LoVo (cell line): ENCODE measurements at regions not wholly inside any gene's neighbourhood (a gene's known extent, or its start where the extent isn't known, plus 50 kb on each side); places are given as distances from the start of the nearest gene placed in this dataset.
A peak's percentile ranks its signal among the peaks of the same experiment; 100 is the strongest.

Experiments
- DNase-seq: peaks from one replicate; pipeline ENCODE4 v3.0.0-alpha.2; 2016; ENCODE audit warnings: low spot score

- no peak for DNase-seq
These were observed 311.2 kb upstream of the SEMA3D start for GRCh38 chr7:85498031-85498430.

GRCh38 chr7:85489498-85489897 lies 302.6 kb upstream of the SEMA3D start:
- DNase-seq: peak; percentile 48

- DNase-seq: no peak
These were observed 301.6 kb upstream of the SEMA3D start for GRCh38 chr7:85488406-85488805.

GRCh38 chr7:85483177-85483576 lies 296.3 kb upstream of the SEMA3D start:
- DNase-seq: no peak

GRCh38 chr7:85480666-85481065 lies 293.8 kb upstream of the SEMA3D start:
- no peak for DNase-seq

- DNase-seq: no peak
These were observed 293.2 kb upstream of the SEMA3D start for GRCh38 chr7:85479918-85480643.

- no peak for DNase-seq
These were observed 291.7 kb upstream of the SEMA3D start for GRCh38 chr7:85478530-85478929.

- no peak for DNase-seq
These were observed 288.6 kb upstream of the SEMA3D start for GRCh38 chr7:85475476-85475875.

- no peak for DNase-seq
These were observed 288.2 kb upstream of the SEMA3D start for GRCh38 chr7:85475071-85475470.

- DNase-seq: no peak
These were observed 287.4 kb upstream of the SEMA3D start for GRCh38 chr7:85474234-85474633.

GRCh38 chr7:85471740-85472139 lies 284.9 kb upstream of the SEMA3D start:
- no peak for DNase-seq

GRCh38 chr7:85471307-85471706 lies 284.5 kb upstream of the SEMA3D start:
- DNase-seq: no peak

GRCh38 chr7:85469446-85470010 lies 282.7 kb upstream of the SEMA3D start:
- DNase-seq: peak; percentile 12

- peak; percentile 27 for DNase-seq
These were observed 277.3 kb upstream of the SEMA3D start for GRCh38 chr7:85464042-85464651.

GRCh38 chr7:85462671-85463070 lies 275.8 kb upstream of the SEMA3D start:
- DNase-seq: no peak

- no peak for DNase-seq
These were observed 271.1 kb upstream of the SEMA3D start for GRCh38 chr7:85457911-85458310.

- DNase-seq: no peak
These were observed 269.4 kb upstream of the SEMA3D start for GRCh38 chr7:85456254-85456653.

GRCh38 chr7:85454904-85455303 lies 268.0 kb upstream of the SEMA3D start:
- DNase-seq: no peak

GRCh38 chr7:85452674-85453073 lies 265.8 kb upstream of the SEMA3D start:
- no peak for DNase-seq

- no peak for DNase-seq
These were observed 262.6 kb upstream of the SEMA3D start for GRCh38 chr7:85449478-85449877.

GRCh38 chr7:85447004-85447403 lies 260.1 kb upstream of the SEMA3D start:
- DNase-seq: no peak

GRCh38 chr7:85426487-85426960 lies 239.7 kb upstream of the SEMA3D start:
- DNase-seq: peak; percentile 34

GRCh38 chr7:85424298-85424697 lies 237.4 kb upstream of the SEMA3D start:
- DNase-seq: no peak
